Esophagus mucosa (tissue), 1 donor: ENCODE measurements at regions not wholly inside any gene's neighbourhood (a gene's known extent, or its start where the extent isn't known, plus 50 kb on each side); places are given as distances from the start of the nearest gene placed in this dataset.
A peak's percentile ranks its signal among the peaks of the same experiment; 100 is the strongest.

Source experiments
- ATAC-seq: fragments of 200-7000 bp; cut with Tn5 transposase; one replicate; pipeline ENCODE4 v1.9.1; 2020
- donor health status: DM: yes; HTN: yes; CAD: no.

DNA sequence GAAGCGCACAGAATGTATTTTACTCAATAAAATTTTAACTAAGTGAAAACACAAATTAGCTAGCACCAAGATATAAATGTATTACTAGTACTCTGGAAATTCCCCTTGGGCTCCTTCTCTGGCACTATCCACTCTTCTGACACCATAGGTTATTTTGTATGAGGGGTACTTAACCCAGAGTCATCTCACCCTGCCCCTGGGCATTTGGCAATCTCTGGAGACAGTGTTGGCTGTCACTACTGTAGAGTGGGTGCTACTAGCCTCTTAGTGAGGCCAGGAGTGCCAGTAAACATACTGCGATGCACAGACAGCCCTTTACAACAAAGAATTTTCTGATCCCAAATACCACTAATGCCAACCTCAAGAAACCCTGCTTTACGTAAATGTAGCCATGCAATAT is 246.3 kb upstream of the KBTBD8 start:
- ATAC-seq, result no peak

GRCh38 chr3:66753670-66754069 is 244.4 kb upstream of the KBTBD8 start:
- no peak for ATAC-seq

- no peak for ATAC-seq
Observed at GRCh38 chr3:66754613-66755012, 243.5 kb upstream of the KBTBD8 start.

DNA sequence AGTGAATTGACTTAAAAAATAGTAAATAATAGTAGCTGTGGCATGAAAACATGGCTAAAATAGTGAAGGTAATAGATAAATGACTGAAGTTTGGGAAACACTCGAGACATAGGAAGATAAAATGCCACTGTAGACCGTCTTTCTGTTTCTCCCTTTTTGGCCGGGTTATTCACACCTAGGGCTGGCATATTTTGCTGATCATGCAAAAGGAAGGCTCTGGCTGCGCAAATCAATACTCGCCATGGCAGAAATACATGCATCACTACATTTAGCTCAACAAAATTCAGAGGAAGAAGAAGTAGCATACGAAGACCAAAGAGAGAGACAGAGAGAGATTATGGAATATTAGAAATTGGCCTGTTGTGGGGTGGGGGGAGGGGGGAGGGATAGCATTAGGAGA is 242.2 kb upstream of the KBTBD8 start:
- no peak for ATAC-seq

- ATAC-seq, result peak; percentile 91
Observed at GRCh38 chr3:66756468-66757036, 241.6 kb upstream of the KBTBD8 start.

DNA sequence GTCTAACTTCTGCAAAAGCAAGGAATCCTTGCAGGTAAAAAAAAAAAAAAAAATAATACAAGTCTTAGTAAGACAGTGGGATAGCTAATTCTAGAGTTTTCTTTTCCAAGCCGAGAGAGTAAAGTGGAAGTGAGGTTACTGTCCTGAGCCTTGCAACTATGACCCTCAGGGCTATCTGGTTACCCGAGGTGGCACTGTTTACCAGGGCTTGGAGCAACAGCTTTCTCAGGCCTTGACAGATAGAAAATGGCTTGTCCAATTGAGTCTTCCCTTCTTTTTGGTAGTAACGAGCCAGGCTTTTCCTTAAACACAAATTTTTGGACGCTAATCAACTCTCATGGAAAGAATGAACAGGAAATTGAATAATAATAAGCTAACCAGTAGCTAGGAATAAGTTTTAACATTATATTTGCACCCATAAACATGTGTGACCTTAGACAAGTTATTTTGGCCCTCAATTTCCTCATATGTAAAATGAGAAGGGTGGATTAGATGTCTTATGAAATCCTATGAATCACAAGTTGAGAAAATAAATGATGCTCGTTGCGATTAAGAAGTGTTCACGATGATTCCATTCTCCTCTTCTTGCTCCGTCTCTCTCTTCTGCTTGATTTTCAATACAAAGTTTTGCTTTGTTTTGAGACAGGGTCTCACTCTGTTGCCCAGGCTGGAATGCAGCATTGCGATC is 236.9 kb upstream of the KBTBD8 start:
- peak; percentile 27 for ATAC-seq

GRCh38 chr3:66762916-66763693 is 235.0 kb upstream of the KBTBD8 start:
- ATAC-seq, result peak; percentile 100

- no peak for ATAC-seq
Observed at GRCh38 chr3:66778107-66778506, 220.0 kb upstream of the KBTBD8 start.

DNA sequence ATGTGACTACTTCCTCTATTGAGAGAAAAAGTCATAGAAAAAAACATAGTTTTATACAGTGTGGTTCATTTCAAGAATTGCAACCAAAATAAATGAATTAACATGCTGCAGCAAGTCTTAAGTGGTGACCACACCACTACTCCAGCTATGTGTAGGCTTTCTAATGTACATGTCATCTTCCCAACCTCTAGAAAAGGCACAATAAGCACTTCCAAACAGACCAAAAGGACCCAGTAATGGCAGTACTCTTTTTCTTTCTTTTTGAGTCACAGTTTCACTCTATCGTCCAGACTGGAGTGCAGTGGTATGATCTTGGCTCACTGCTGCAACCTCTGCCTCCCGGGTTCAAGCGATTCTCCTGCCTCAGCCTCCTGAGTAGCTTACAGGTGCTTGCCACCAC is 219.3 kb upstream of the KBTBD8 start:
- no peak for ATAC-seq

- ATAC-seq, result peak; percentile 95
Observed at GRCh38 chr3:66785191-66785909, 212.8 kb upstream of the KBTBD8 start.

DNA sequence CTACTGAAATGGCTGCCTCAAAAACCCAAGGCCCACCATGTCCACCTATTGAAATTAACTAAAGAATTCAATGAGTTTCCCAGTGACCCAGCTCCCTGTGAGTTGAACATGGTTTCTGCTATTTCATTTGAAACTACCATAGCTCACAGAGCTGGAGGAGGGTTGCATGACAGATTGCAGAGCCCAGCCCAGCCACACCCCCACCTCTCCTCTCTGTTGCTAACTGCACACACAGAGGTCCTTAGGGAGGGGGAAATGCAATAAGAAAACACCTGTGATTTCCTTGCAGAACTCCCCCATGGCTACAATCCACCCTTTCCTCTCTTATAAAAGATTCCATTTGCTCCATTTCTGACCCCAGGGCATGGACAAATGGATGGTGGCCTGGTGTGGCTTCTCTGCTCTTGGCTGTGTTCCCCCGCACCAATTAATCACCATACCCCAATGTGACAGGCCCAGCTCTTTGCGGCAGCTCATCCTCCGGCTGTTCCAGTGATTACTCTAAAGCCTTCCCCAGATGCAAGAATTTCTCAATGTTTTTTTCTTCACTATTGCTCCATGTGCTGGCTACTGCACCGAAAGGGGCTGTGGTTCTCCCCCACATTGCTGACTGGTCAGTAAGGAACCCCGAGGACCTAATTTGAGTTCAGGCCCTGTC is 208.4 kb upstream of the KBTBD8 start:
- ATAC-seq, result no peak

- no peak for ATAC-seq
Observed at GRCh38 chr3:66792086-66792485, 206.0 kb upstream of the KBTBD8 start.

- no peak for ATAC-seq
Observed at GRCh38 chr3:66795365-66795764, 202.7 kb upstream of the KBTBD8 start.

GRCh38 chr3:66796343-66796742 is 201.8 kb upstream of the KBTBD8 start:
- ATAC-seq, result no peak

DNA sequence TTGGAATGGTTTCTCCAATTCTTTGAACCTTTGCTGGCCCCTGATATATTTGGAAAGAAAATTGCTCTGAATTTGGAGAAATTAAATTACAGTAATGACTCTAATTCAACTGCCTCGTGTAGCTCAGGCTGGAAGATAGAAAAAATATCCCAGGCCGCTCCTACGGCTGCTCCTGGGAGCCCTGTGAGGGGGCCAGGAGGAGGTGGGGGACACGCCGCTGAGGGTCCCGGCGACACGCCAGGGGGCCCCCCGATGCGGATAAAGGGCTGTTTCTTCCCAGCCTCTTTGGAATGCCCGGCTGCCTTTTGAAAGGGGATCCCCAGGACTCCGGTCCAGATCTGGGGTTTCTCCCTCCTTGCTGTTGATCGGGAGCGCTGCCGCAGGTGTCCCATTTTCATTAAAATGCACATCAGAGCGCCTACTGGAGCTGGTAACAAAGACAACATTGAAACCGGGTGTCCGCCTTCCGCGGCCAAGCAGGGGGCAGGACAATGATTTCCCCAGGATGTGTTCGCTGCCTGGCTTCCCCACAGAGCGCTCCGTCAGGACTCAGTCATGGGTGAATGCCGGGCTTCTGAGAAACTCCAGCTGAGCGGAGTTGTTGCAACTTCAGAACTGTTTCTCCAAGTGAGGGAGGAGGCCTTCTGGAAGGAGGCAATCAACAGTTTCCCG is 200.1 kb upstream of the KBTBD8 start:
- ATAC-seq, result no peak

DNA sequence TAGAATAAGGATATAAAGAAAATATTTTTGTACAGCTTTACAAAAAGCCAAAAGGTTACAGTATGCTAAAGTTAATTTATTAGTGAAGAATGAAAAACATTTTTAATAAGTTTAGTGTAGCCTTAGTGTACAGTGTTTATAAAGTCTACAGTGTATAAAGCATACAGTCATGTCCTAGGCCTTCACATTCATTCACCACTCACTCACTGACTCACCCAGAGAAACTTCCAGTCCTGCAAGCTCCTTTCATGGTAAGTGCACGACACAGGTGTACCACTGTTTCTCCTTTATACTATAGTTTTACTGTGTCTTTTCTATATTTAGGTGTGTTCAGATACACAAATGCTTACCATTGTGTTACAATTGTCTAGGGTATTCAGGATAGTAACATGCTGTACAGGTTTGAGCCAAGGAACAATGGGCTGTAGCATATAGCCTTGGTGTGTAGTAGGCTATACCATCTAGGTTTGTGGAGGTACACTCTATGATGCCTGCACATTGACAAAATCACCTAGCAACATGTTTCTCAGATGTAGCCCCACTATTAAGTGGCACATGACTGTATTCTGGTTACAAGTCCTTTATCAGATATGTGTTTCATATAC is 197.1 kb upstream of the KBTBD8 start:
- ATAC-seq, result peak; percentile 73

DNA sequence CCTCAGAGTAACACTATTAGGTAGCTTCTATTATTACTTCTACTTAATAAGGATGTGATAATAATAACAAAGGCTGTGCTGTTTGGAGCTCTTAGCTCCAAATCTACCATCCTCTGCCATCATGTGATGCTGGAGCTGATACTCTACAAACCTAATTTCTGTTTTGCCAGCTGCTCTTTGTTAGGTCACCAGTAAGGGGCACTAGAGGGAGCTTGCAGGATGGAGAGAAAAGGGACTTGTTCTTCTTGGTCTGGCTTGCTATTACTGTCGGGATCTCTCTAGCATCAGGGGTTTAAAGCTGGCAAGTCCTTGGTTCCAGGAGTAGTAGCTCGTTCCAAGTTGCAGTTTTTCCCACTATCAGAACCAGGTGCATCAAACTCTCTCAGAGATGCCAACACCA is 194.9 kb upstream of the KBTBD8 start:
- no peak for ATAC-seq

DNA sequence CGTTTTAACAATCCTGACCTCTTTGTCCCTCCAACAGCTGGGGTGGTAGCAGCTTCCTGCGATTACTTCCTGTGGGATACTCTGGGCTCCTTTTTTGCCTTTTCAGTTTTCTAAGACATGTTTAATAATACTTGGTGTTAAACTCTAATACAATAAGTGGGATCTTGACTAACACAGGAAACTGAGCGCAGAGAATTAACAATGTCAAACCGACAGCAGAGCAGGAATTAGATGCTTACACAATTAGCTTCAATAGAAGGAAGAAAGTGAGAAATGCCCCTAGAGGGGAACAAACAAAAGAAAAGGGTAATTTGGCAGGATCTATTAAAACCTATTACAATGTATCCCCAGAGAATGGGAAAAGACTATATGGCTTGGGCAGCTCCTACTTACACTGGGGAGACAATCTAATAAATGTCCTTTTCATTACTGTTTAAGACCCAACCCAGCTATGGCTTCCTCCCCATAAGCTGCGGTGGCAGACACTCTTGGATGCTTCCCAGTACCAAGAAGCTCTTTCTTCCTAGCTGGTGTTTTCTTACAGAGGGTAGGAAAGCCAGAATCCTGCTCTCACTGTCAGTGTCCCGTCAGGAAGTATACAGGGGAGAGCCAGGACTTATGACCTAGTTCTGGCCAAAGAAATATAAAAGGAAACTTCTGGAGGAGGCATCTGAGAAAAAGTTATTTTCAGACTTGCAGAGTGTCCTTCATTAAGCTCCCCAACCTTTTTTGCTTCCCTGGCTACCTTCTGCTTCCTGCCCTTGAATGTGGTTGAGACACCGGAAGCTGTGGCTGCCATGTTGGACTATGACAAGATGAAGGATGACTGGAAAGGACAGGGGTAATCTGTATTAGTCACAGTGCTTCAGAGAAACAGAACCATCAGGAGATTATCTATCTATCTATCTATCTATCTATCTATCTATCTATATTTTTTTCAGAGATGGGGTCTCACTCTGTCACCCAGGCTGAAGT is 194.1 kb upstream of the KBTBD8 start:
- no peak for ATAC-seq

DNA sequence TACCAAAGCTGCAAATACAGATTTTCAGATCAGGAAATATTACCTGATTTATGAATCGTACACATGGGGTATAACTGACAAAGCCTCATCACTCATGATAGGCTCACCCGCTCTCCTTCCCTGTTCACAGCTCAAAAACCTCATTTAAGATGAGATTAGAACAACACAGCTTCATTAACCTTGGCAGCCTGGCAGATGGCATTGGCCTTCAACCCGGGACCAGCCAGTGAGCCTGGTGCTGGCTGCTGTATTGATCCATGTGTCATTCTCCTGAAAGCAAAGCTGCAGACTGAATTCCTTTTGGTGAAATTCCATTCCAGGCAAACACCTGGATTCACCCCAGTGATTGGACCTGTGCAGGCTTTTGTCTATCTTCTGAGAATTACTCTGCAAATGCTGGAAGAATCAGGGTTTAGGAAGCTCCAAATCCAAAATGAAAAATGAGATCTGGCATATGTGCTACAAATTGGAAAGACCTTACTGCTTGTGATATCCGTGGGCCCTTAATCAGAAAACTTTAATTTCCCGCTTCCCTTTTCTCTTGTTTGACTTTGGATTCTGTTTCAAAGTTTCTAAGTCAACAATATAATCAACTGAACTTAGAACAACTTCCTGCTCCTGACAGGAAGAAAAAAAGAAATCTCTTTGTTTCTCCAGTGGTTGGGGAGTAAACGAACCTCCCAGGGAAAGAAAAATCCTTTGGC is 189.1 kb upstream of the KBTBD8 start:
- ATAC-seq, result no peak

DNA sequence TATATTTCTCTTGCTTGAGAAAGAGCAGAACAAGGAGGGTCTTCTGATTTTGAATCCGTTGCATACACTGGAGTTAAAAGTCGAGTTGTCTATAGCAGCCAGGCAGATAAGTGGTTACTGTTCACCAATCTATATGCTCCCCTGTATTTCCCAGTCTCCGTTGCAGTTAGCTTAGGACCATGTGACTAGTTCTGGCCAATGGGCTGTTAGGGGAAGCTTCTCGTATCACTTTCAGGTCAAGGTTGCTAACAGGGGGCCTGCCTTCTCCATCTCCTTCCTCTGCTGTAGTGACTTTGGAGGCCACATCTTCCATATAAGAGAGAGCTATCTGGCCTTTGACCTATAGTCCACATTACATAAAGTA is 188.5 kb upstream of the KBTBD8 start:
- no peak for ATAC-seq
